ENCODE measurements at regions not wholly inside any gene's neighbourhood (a gene's known extent, or its start where the extent isn't known, plus 50 kb on each side); places are given as distances from the start of the nearest gene placed in this dataset.

DNA sequence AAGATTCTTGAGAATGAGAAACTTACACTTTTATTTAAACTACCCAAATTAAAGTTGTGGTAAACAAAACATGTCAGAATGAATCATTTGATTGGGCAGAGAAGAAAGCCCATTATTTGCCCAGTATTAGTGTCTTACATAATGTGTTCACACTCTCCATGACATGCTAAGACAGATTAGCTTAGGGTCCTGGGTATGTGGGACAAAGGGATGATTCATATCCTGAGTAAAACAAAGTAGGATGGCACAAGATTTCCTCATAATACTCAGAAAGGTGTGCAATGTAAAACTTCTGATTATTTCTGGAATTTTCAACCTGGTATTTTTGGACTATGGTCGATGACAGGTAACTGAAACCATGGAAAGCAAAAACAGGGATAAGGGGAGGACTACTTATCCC lies 183.9 kb upstream of the POU5F2 start:
- TF ChIP-seq CTCF (IDR thresholded peaks at IDR 0.05) (no peak), RAD21 (conservative IDR thresholded peaks at IDR 0.05 in 1 of 2, IDR thresholded peaks at IDR 0.05 in 1 of 2) (no peak), NFE2L2 (conservative IDR thresholded peaks at IDR 0.05; ENCODE audit: low read length) (no peak), PHF8 (IDR thresholded peaks at IDR 0.05; ENCODE audit: borderline replicate concordance, low read depth) (no peak), KDM1A (IDR thresholded peaks at IDR 0.05; ENCODE audit: low read depth) (no peak), EP300 (IDR thresholded peaks at IDR 0.05) (no peak), CBX2 (IDR thresholded peaks at IDR 0.05; ENCODE audit: borderline replicate concordance, low read depth) (no peak), ZC3H11A (IDR thresholded peaks at IDR 0.05) (no peak)
